GM21423 (cell line): ENCODE measurements at regions not wholly inside any gene's neighbourhood (a gene's known extent, or its start where the extent isn't known, plus 50 kb on each side); places are given as distances from the start of the nearest gene placed in this dataset.
"Not testable (repeated sequence)": the region's sequence is repeated elsewhere in the genome, so short reads cannot be mapped to it uniquely, and the experiment has no call there.

ENCODE experiments used
- ATAC-seq: cut with Tn5 transposase; IDR thresholded peaks from one replicate; pipeline ENCODE4 v1.9.1; 2021; ENCODE audit warnings: mild to moderate bottlenecking, moderate library complexity; ENCODE audit not compliant: unreplicated experiment

DNA sequence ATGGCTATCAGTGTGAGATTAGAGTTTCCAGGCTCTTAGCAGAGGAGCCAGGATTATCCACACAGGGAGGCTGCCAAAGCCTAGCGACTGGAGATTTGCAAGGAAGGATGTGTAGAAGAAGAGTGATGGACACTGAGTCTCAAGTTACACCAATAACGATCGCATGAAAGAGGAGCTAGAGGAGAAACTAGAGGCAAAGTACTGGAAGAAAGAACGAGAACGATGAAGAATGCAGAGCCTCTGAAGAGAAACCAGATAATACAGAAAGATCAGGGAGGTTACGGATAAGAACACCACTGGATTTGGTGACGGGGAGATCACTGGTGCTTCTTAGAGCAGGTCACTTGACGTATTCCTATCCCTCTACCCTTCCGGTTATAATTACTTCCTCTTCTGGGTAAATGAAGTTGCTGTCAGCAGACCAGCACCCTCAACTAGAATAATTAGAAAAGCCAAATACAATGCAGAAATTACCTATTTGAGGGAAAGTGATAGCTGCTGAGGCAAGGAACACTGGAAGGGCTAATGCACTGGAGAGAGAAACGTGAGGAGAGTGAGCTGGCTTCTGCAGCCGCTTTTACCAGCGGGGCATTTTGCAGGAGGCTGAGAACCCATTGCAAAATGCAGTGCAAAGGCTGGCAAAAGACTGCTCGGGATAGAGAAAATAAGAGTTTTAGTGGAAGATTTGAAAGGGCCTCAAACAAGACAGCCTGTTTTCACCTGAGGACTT lies 93.1 kb upstream of the HIF1A start:
- no peak for ATAC-seq

DNA sequence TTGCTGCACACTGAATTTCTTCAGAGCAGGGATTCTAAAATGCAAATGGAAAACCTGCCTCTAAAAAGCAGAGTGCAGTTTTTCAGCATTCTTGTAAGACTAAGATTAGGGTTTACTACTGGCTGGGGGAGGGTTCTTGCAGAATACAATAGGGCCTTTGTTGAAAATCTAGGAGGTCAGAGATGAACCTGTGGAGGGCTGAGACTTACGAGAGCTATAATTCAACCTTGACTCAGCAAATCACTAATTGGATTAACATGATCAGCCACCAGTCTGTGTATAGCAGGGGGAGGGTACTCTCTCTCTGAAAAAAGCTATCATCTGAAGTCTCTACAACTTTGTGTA lies 92.6 kb upstream of the HIF1A start:
- no peak for ATAC-seq

DNA sequence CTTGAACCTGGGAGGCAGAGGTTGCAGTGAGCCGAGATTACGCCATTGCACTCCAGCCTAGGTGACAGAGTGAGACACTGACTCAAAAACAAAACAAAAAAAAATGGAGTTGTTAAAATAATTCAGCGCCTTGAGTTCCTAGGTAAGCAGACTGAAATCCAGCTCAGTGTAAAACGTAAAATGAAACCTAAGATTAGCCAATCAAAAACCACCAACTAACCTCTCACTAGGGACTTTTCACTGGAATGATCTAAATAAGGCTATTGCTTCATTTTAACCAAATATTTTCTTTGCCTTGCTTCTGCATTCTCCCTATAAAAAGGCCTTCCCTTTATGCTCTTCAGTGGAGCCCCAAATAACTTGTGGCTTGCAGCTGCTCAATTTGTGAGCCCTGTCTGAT lies 91.6 kb upstream of the HIF1A start:
- ATAC-seq, result no peak

- ATAC-seq, result no peak
Observed at GRCh38 chr14:61607570-61608244, 87.6 kb upstream of the HIF1A start.

GRCh38 chr14:61608245-61609165 lies 86.8 kb upstream of the HIF1A start:
- ATAC-seq, result no peak

GRCh38 chr14:61609191-61609843 lies 86.0 kb upstream of the HIF1A start:
- ATAC-seq, result no peak

- no peak for ATAC-seq
Observed at GRCh38 chr14:61609884-61610283, 85.4 kb upstream of the HIF1A start.

- ATAC-seq, result no peak
Observed at GRCh38 chr14:61610900-61611299, 84.4 kb upstream of the HIF1A start.

DNA sequence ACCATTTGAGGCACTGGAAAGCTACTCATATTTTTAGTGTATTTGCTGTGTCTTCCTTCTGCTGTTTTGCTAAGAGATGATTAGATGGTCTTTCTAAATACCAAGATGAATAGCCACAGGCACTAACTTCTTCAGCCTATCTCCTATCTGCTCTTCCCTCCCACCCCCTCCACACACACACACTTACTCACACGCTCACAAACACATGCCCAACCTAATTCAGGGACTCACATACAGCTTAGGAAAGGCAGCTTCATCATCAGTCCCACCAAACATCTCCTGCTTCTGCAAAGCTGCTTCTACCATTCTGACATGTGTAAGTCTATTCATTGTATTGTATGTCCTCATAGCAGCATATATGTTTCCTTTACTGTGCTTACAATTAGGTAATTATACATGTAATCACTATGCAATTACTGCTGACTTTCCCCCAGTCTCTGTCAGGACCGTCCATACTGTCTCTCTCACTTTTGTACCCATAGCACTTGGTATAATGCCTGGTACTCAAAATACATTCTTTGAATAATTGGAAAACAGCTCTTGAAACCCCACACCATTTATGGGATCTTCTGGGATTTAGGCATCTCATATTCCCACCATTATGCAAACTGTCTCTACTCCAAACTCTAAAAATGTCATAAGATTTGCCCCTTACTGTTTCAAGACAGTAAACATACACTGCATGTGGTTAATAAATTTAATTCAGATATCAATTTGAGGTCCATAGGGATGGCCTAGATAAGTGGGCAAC lies 83.3 kb upstream of the HIF1A start:
- no peak for ATAC-seq

DNA sequence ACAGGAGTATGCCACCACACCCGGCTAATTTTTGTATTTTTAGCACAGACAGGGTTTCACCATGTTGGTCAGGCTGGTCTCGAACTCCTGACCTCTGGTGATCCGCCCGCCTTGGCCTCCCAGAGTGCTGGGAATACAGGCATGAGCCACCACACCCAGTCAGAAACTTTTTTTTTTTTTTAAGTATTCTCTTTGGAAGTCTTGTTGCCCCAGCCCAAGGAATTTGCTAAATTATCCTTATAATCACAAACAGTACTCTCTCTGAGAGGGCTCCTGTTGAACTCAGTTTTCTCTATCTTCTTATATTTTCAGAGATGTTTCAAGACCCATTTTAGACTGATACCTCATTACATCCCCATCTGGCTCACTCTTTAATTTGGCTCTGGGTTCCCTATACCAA lies 82.3 kb upstream of the HIF1A start:
- ATAC-seq, result not testable (repeated sequence)

DNA sequence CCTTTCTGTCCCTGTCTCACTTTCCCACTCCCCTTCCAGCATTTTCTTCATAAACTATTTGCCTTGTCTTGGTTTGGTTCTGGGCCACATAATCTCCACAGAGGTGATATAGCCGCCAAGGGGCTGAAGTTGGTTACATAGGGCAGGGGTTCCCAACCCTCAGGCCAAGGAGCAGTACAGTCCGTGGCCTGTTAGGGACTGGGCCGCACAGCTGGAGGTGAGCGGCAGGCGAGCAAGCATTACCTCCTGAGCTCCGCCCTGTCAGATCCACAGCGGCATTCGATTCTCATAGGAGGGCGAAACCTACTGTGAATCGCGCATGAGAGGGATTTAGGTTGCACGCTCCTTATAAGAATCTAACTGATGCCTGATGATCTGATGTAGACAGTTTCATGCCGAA lies 80.6 kb upstream of the HIF1A start:
- no peak for ATAC-seq

DNA sequence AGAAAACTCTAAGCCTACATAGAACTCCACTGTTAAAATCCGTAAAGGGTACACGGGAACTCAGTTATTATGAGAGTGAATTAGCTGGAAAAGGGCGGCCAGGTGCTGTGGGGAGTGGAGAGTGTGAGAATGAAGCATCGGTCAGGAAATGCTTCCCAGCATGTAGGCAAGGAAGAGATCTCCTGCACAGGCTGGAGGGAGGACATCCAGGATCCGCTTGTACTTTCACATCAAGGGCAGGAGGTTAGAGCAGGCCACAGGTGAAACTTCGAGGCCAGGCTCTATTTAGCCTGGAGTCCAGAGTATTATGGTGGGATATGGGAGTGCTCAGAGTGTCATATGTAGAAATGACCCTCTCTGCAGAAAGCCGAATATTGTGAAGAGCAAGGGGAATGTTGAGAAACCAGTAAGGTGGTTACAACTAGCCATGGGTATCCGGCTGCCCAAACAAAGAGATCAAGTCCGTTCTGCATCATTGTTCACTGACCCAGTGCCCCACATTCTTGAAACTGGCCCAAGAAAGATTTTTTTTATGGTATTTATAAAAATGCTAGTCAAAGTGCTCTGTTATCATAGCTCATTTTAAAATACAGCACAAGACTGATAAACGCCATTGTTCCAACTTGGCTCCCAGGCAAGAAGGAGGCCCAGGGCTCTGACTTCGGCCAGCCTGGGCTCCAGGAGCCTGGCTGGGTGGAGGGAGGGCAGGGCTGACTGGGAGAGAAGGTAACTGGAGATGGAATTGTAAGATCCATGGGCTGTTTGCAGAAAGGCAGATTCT lies 79.4 kb upstream of the HIF1A start:
- no peak for ATAC-seq

- ATAC-seq, result no peak
Observed at GRCh38 chr14:61616524-61617185, 78.7 kb upstream of the HIF1A start.

DNA sequence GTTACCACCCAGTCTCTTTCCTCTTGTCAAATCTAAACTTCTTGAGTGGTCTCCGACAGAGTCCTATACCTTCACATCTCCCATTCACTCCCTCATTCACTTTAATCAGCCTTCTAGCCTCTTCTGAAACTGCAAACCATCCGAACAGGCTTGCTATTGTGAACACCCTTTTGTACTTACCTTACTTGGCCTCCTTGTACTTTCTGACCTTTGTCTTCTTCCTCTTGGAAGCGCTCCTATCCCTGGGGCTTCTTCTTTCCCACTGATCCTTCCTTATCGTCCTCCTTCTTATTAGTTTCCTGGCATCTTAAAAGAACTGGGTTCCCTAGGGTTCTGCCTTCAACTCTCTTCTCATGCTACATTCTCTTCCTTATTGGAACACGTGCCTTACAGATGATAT lies 76.9 kb upstream of the HIF1A start:
- no peak for ATAC-seq

GRCh38 chr14:61619494-61619893 lies 75.8 kb upstream of the HIF1A start:
- no peak for ATAC-seq

DNA sequence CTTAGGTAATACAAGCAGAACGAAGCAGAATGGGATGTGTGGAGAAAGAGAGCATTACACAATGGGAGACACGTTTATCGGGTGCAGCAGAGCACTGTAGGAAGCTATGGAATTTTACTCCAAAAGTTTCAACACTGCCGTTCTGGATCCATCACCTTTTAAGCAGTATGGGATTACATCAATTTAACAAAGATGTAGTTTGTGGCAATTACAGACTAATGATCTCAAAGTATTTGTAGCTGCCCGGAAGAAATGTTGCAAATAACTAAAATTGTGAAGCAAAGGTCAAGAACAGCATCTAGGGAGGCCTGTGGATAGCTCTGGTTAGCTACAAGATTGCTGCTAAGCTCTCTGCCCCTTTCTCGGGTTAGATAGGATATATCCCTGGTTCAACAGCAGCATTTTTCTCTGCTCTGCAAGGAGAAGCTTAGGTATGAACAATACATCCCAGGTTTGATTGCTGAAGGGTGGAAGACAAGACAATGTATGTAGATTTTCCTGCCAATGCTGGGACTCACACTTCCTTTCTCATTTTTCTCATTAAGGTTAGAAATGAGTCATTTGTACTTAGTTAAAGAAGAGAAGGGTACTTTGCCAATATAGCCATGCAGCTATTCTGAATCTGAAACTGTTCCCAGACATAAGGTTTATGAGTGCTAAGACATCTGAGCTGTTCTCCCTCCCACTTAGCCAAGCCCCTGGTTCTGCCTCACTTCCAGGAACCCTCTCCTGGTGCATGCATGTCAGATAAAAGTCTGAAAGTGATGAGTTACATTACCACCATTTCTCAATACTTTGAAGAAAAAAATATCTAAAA lies 75.0 kb upstream of the HIF1A start:
- peak; percentile 82 for ATAC-seq

DNA sequence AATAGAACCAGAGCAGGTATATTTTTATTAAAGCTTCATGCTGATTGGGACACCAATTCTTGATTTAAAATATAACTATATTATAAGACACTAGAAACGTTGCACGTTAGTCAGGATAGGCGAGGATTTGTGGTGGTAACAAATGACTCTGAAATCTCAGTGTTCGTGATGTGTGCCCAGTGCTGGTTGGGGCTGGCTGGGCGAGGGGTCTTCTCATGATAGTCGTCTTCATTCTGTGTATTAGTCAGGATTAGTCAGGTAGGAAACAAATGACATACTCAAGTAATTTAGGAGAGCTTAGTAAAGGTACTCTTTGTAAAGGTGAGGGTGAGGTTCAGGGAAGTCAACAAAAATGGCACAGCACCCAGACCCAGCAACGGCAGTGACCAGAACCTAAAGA lies 73.9 kb upstream of the HIF1A start:
- ATAC-seq, result no peak

GRCh38 chr14:61622051-61622450 lies 73.3 kb upstream of the HIF1A start:
- no peak for ATAC-seq
